Vagina (tissue), 2 donors: ENCODE measurements at regions not wholly inside any gene's neighbourhood (a gene's known extent, or its start where the extent isn't known, plus 50 kb on each side); places are given as distances from the start of the nearest gene placed in this dataset.

Source experiments
- POLR2A ChIP-seq, 2 donors: fragments of 450-650 bp; IDR thresholded peaks; one replicate each; pipeline ENCODE4 v1.6.1; 2017; ENCODE audit warnings: antibody characterized with exemption in 2 of 2, mild to moderate bottlenecking in 2 of 2, moderate library complexity in 2 of 2
- POLR2AphosphoS5 ChIP-seq, 2 donors: sonication (generic); formaldehyde crosslinking; IDR thresholded peaks; one replicate each; pipeline ENCODE4 v1.9.0; 2017; ENCODE audit warnings: antibody characterized with exemption in 2 of 2, mild to moderate bottlenecking in 2 of 2, low read depth in 1 of 2; ENCODE audit not compliant: insufficient read depth in 1 of 2
- TF ChIP-seq, protein P1 (sequence below), 3 experiments: fragments of 450-650 bp in 2 of 3; fragments of 200-600 bp in 1 of 3; sonication (generic) in 1 of 3; IDR thresholded peaks; one replicate each; pipeline ENCODE4 v1.5.1; 2017 to 2019; ENCODE audit warnings: antibody characterized with exemption in 3 of 3, mild to moderate bottlenecking in 2 of 3, moderate library complexity in 2 of 3

DNA sequence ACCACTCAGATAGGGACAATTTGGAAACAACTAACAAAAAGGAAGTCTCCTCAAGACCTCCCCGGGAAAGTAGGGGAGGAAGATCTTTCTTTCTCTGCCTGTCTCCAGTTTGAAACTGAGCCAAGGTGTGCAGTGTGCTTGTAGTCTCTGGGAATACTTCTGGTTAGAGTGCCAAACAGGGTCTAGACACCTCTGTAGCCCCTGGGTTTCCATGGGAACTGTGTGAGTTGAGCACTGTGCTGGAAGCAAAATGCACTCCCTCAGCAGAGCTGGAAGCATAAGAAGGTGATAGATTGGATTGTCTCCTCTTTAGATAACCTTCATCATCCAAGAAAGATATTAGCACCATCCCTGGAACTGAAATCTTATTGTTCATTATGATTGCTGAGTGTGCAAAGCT is 129.2 kb upstream of the TNPO1 start:
- TF ChIP-seq, protein P1, sequence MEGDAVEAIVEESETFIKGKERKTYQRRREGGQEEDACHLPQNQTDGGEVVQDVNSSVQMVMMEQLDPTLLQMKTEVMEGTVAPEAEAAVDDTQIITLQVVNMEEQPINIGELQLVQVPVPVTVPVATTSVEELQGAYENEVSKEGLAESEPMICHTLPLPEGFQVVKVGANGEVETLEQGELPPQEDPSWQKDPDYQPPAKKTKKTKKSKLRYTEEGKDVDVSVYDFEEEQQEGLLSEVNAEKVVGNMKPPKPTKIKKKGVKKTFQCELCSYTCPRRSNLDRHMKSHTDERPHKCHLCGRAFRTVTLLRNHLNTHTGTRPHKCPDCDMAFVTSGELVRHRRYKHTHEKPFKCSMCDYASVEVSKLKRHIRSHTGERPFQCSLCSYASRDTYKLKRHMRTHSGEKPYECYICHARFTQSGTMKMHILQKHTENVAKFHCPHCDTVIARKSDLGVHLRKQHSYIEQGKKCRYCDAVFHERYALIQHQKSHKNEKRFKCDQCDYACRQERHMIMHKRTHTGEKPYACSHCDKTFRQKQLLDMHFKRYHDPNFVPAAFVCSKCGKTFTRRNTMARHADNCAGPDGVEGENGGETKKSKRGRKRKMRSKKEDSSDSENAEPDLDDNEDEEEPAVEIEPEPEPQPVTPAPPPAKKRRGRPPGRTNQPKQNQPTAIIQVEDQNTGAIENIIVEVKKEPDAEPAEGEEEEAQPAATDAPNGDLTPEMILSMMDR (IDR thresholded peaks at IDR 0.05) = no peak
- TF ChIP-seq POLR2A (IDR thresholded peaks at IDR 0.05) (no peak), POLR2AphosphoS5 (IDR thresholded peaks at IDR 0.05; ENCODE audit: insufficient read depth in 1 of 2, low read depth in 1 of 2) (no peak)
